Right lobe of liver (tissue), 6 donors: ENCODE measurements at regions not wholly inside any gene's neighbourhood (a gene's known extent, or its start where the extent isn't known, plus 50 kb on each side); places are given as distances from the start of the nearest gene placed in this dataset.

Experiments used
- ATAC-seq, 4 donors: fragments of 200-7000 bp; cut with Tn5 transposase; one replicate each; pipeline ENCODE4 v1.9.1; 2020; ENCODE audit warnings: mild to moderate bottlenecking in 4 of 4, moderate library complexity in 4 of 4
- DNase-seq, 3 donors: peaks; one replicate each; pipeline ENCODE4 v3.0.0-alpha.2; 2020
- H3K27ac ChIP-seq, 3 donors: fragments of 200-600 bp; one replicate each; pipeline ENCODE4 v1.8.0; 2022
- H3K27me3 ChIP-seq, 2 donors: fragments of 200-600 bp; one replicate each; pipeline ENCODE4 v1.8.0; 2022
- H3K36me3 ChIP-seq, 4 donors: fragments of 200-600 bp; sonication (generic) in 1 of 4; one replicate each; pipeline versions ENCODE4 v1.5.1 to v1.8.0; 2017 to 2022; ENCODE audit warnings: control low read depth in 1 of 4
- H3K4me1 ChIP-seq, 4 donors: fragments of 200-600 bp; sonication (generic) in 1 of 4; one replicate each; pipeline versions ENCODE4 v1.5.1 to v1.8.0; 2017 to 2022; ENCODE audit warnings: control low read depth in 1 of 4
- H3K4me3 ChIP-seq, 3 donors: fragments of 200-600 bp; one replicate each; pipeline ENCODE4 v1.8.0; 2022
- H3K9me3 ChIP-seq, 4 donors: fragments of 200-600 bp; sonication (generic) in 1 of 4; one replicate each; pipeline versions ENCODE4 v1.5.1 to v1.8.0; 2017 to 2022; ENCODE audit warnings: control low read depth in 1 of 4
- POLR2A ChIP-seq: fragments of 450-650 bp; IDR thresholded peaks from one replicate; pipeline ENCODE4 v1.6.1; 2017; ENCODE audit warnings: antibody characterized with exemption, mild to moderate bottlenecking
- WGBS: methylation state at CpG from one replicate; pipeline ENCODE4 v1.1.6; 2018; ENCODE audit warnings: low coverage, low lambda C conversion rate; ENCODE audit not compliant: insufficient coverage; ENCODE audit errors: missing lambda C conversion rate; 5-methylcytosine and 5-hydroxymethylcytosine counted together
- intact Hi-C, 2 donors: fragments of 100-400 bp; cut with DNase I; formaldehyde crosslinking; loops; one replicate each; pipeline versions ENCODE4 v1.11.2 to v1.14.1; 2022
- TF ChIP-seq, protein P1 (sequence below), 4 donors: fragments of 200-600 bp in 3 of 4; fragments of 450-650 bp in 1 of 4; IDR thresholded peaks; one replicate each; pipeline versions ENCODE4 v1.5.1 to v1.8.0; 2016 to 2022; ENCODE audit warnings: antibody characterized with exemption in 4 of 4, mild to moderate bottlenecking in 2 of 4
- donor health status: DM: no; HTN: yes; CAD: no.
- donor health status: DM: no; HTN: no; CAD: no.
- donor health status: DM: no; HTN: no; CAD: no.
- donor health status: DM: no; HTN: yes; CAD: no.
- donor health status: DM: no; HTN: yes; CAD: no.

DNA sequence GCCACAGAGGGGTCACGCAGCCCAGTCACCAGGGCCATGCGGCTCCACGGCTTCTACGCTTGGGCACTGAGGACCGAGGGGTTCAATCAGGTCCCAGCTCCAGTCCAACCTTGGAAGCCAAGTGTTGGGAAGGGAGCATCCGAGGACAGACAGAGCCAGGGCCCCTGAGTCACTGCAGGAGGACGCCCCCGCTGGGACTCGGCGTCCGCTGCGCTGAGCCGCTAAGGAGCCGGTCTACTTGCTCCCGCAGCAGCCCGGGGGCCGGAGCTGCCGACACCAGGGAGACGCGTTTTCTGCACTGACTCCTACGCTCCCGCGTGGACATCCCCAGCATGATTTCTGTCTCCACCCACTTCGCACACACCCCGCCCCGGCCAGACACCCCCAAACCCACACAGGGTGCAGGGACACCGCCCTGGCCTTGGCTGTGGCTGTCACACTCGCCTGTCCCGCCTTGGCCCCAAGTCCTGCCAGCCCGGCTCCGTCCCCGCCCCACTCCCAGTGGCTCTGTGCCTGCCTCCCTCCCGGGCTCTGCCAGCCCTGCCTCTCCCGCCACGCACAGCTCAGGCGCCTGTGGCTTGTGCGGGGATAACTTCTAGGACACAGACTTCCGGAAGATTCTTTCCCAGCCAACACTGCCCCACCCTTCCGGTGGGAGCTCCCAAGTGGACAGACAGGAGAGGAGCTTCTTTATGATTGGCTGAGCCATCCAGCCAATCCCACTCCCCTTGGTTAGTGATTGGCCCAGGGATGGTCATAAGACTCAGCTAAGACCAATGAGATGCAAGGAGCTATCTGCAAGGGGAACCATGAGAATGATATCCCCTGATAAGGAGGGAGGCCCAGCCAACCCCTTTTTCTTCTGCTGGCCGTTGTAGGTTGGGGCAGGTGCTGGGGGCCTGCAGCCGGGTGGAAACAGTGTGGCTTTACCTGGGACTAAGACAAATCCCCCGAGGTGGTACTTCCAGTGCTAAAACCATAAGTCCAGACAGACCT, 118.9 kb upstream of the SFSWAP start:
- no peak overlapping the region for H3K27ac ChIP-seq
- H3K27me3 ChIP-seq: no peaks in the 10 kb centered on the region
- intact Hi-C loops: no loop called here
- no peak for DNase-seq
- ATAC-seq: peak in 1 of 4 donors; percentile 8
- WGBS: 83% methylated on average over 10 of the region's 42 CpGs
- no peak for TF ChIP-seq POLR2A
- TF ChIP-seq, protein P1, sequence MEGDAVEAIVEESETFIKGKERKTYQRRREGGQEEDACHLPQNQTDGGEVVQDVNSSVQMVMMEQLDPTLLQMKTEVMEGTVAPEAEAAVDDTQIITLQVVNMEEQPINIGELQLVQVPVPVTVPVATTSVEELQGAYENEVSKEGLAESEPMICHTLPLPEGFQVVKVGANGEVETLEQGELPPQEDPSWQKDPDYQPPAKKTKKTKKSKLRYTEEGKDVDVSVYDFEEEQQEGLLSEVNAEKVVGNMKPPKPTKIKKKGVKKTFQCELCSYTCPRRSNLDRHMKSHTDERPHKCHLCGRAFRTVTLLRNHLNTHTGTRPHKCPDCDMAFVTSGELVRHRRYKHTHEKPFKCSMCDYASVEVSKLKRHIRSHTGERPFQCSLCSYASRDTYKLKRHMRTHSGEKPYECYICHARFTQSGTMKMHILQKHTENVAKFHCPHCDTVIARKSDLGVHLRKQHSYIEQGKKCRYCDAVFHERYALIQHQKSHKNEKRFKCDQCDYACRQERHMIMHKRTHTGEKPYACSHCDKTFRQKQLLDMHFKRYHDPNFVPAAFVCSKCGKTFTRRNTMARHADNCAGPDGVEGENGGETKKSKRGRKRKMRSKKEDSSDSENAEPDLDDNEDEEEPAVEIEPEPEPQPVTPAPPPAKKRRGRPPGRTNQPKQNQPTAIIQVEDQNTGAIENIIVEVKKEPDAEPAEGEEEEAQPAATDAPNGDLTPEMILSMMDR (IDR thresholded peaks at IDR 0.05): no peak
- no peaks in the 10 kb centered on the region for H3K4me1 ChIP-seq
- H3K36me3 ChIP-seq: no peaks in the 10 kb centered on the region
- no peak overlapping the region for H3K4me3 ChIP-seq
- H3K9me3 ChIP-seq: no peaks in the 10 kb centered on the region

- Histone ChIP-seq H3K9me3 (no peaks in the 10 kb centered on the region), H3K4me3 (no peak overlapping the region), H3K27ac (no peak overlapping the region), H3K4me1 (no peaks in the 10 kb centered on the region), H3K36me3 (no peaks in the 10 kb centered on the region), H3K27me3 (no peaks in the 10 kb centered on the region)
- TF ChIP-seq, protein P1 (IDR thresholded peaks at IDR 0.05): no peak
- TF ChIP-seq POLR2A: no peak
- intact Hi-C loops: no loop called here
- DNase-seq: no peak
- no peak for ATAC-seq
- 32% methylated on average over 2 of the region's 6 CpGs for WGBS
These were observed 117.9 kb upstream of the SFSWAP start for GRCh38 chr12:131592972-131593371.

DNA sequence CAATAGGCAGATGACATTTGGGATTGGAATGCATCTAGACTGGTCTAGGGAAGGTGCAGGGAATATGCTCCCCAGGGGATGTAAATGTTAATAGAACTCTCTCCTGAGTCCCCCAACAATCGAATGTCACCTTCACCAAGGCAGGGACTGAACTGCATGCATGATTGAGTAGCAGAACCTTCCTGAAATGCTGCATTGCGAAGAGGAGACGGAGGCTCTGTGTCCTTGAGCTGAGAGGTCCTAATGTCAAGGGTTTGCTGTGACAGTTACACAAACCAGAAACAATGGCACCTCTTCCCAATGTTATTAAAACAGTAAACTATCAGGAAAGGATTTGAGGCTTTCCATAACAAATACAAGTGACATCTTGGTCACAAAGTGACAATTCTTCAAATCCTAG, 117.5 kb upstream of the SFSWAP start:
- intact Hi-C loops: no loop called here
- H3K4me1 ChIP-seq: no peaks in the 10 kb centered on the region
- no peak overlapping the region for H3K27ac ChIP-seq
- H3K27me3 ChIP-seq: no peaks in the 10 kb centered on the region
- H3K36me3 ChIP-seq: no peaks in the 10 kb centered on the region
- DNase-seq (no peak), ATAC-seq (no peak)
- H3K9me3 ChIP-seq: no peaks in the 10 kb centered on the region
- 47% methylated on average over 3 of the region's 3 CpGs for WGBS
- TF ChIP-seq POLR2A: no peak
- TF ChIP-seq, protein P1 (IDR thresholded peaks at IDR 0.05): no peak
- no peak overlapping the region for H3K4me3 ChIP-seq

GRCh38 chr12:131596115-131596514, 114.8 kb upstream of the SFSWAP start:
- Histone ChIP-seq H3K27ac (no peak overlapping the region), H3K4me3 (no peak overlapping the region), H3K9me3 (no peaks in the 10 kb centered on the region), H3K36me3 (no peaks in the 10 kb centered on the region), H3K4me1 (no peaks in the 10 kb centered on the region), H3K27me3 (no peaks in the 10 kb centered on the region)
- ATAC-seq (no peak), DNase-seq (no peak)
- 67% methylated on average over 5 of the region's 5 CpGs for WGBS
- TF ChIP-seq, protein P1 (IDR thresholded peaks at IDR 0.05): no peak
- TF ChIP-seq POLR2A: no peak
- intact Hi-C loops: no loop called here
